ENCODE measurements at regions not wholly inside any gene's neighbourhood (a gene's known extent, or its start where the extent isn't known, plus 50 kb on each side); places are given as distances from the start of the nearest gene placed in this dataset.

- TF ChIP-seq POLR2AphosphoS5 (IDR thresholded peaks at IDR 0.05) (no peak), CTCF (IDR thresholded peaks at IDR 0.05) (no peak), EP300 (IDR thresholded peaks at IDR 0.05) (no peak), POLR2A (IDR thresholded peaks at IDR 0.05) (no peak)
Observed at GRCh38 chr12:89262855-89263552, 89.3 kb downstream of the DUSP6 start.

All from gastroesophageal sphincter (tissue), 3 donors.